IMR-90 (cell line): ENCODE measurements at regions not wholly inside any gene's neighbourhood (a gene's known extent, or its start where the extent isn't known, plus 50 kb on each side); places are given as distances from the start of the nearest gene placed in this dataset.

Experiments
- ATAC-seq: fragments of 200-7000 bp; cut with Tn5 transposase; 2 replicates; pipeline ENCODE4 v1.9.1; 2020; ENCODE audit warnings: low read depth, mild to moderate bottlenecking, moderate library complexity
- BruUV-seq: library from RNA; stranded (reverse); fragments of 400-500 nt; replicated peaks from 2 replicates; lab custom pipeline; 2021; lab: Mats Ljungman, UMichigan
- CTCF ChIA-PET: fragments of 300-600 bp; formaldehyde crosslinking; extraction: SDS; loops from one replicate; lab custom pipeline; 2021; ENCODE audit warnings: antibody characterized with exemption; lab: Yijun Ruan, JAX
- POLR2A ChIA-PET: fragments of 300-600 bp; sonication (Branson Sonifier 250); formaldehyde crosslinking; loops from one replicate; lab custom pipeline; 2022; ENCODE audit warnings: antibody characterized with exemption; ENCODE audit not compliant: unreplicated experiment; lab: Charles Lee
- DNase-seq: peaks from one replicate; pipeline ENCODE4 v3.0.0; 2013
- H2AFZ ChIP-seq: replicated peaks from 2 replicates; pipeline ENCODE3; 2013; ENCODE audit warnings: low read length, mild to moderate bottlenecking; ENCODE audit not compliant: poor library complexity
- H2AK5ac ChIP-seq: 2 replicates; pipeline ENCODE4 v1.6.1; 2013; ENCODE audit warnings: low read depth, low read length, inconsistent platforms
- H2AK9ac ChIP-seq: replicated peaks from 2 replicates; pipeline ENCODE3; 2013; ENCODE audit warnings: mild to moderate bottlenecking, low read depth, low read length, moderate library complexity; ENCODE audit not compliant: poor library complexity
- H2BK120ac ChIP-seq: 2 replicates; pipeline ENCODE4 v1.6.1; 2013; ENCODE audit warnings: low read depth, low read length, inconsistent platforms
- H2BK15ac ChIP-seq: 3 replicates; pipeline ENCODE4 v1.6.1; 2013; ENCODE audit warnings: low read depth, low read length, inconsistent platforms
- H2BK20ac ChIP-seq: 2 replicates; pipeline ENCODE4 v1.6.1; 2013; ENCODE audit warnings: low read depth, mild to moderate bottlenecking, inconsistent platforms, low read length, moderate library complexity
- H2BK5ac ChIP-seq: 2 replicates; pipeline ENCODE4 v1.6.1; 2013; ENCODE audit warnings: mild to moderate bottlenecking, low read depth, low read length, inconsistent platforms; ENCODE audit not compliant: poor library complexity, severe bottlenecking
- H3K14ac ChIP-seq: replicated peaks from 2 replicates; pipeline ENCODE4 v1.6.1; 2013; ENCODE audit warnings: low read depth, low read length, inconsistent platforms
- H3K18ac ChIP-seq: 2 replicates; pipeline ENCODE4 v1.6.1; 2013; ENCODE audit warnings: low read depth, low read length, control low read depth
- H3K23ac ChIP-seq: 2 replicates; pipeline ENCODE4 v1.6.1; 2013; ENCODE audit warnings: low read depth, low read length, inconsistent platforms
- H3K27ac ChIP-seq: 2 replicates; pipeline ENCODE4 v1.5.1; 2013; ENCODE audit warnings: mild to moderate bottlenecking, control low read depth, low read length; ENCODE audit not compliant: insufficient read depth
- H3K27me3 ChIP-seq: 2 replicates; pipeline ENCODE4 v1.6.1; 2013; ENCODE audit warnings: low read length; ENCODE audit not compliant: control insufficient read depth, insufficient read depth
- H3K36me3 ChIP-seq: 2 replicates; pipeline ENCODE4 v1.6.1; 2013; ENCODE audit warnings: low read length, mixed read lengths; ENCODE audit not compliant: control insufficient read depth, insufficient read depth
- H3K4ac ChIP-seq: 2 replicates; pipeline ENCODE4 v1.6.1; 2013; ENCODE audit warnings: low read depth, low read length, inconsistent platforms
- H3K4me1 ChIP-seq: 2 replicates; pipeline ENCODE4 v1.6.1; 2013; ENCODE audit warnings: low read length, mixed read lengths; ENCODE audit not compliant: control insufficient read depth, insufficient read depth
- H3K4me2 ChIP-seq: 2 replicates; pipeline ENCODE4 v1.6.1; 2013; ENCODE audit warnings: low read depth, mild to moderate bottlenecking, control low read depth, low read length, moderate library complexity
- H3K4me3 ChIP-seq: 2 replicates; pipeline ENCODE4 v1.5.1; 2013; ENCODE audit warnings: low read depth, mild to moderate bottlenecking, control low read depth, low read length, moderate library complexity; ENCODE audit not compliant: insufficient read depth
- H3K56ac ChIP-seq: 2 replicates; pipeline ENCODE4 v1.6.1; 2013; ENCODE audit warnings: low read length, inconsistent platforms; ENCODE audit not compliant: insufficient read depth; ENCODE audit errors: extremely low read depth
- H3K79me1 ChIP-seq, 2 experiments: 2 replicates each; pipeline ENCODE4 v1.6.1; 2013; ENCODE audit warnings: low read length in 2 of 2, inconsistent platforms in 1 of 2, low read depth in 1 of 2
- H3K9ac ChIP-seq: 2 replicates; pipeline ENCODE4 v1.6.1; 2013; ENCODE audit warnings: low read depth, low read length, control low read depth
- H3K9me1 ChIP-seq: 2 replicates; pipeline ENCODE4 v1.6.1; 2013; ENCODE audit warnings: low read length, inconsistent platforms; ENCODE audit not compliant: insufficient read depth
- H3K9me3 ChIP-seq: 2 replicates; pipeline ENCODE4 v1.6.1; 2013; ENCODE audit warnings: low read length; ENCODE audit not compliant: control insufficient read depth, insufficient read depth
- H4K20me1 ChIP-seq: 2 replicates; pipeline ENCODE4 v1.6.1; 2013; ENCODE audit warnings: low read length, inconsistent platforms; ENCODE audit not compliant: insufficient read depth
- H4K5ac ChIP-seq: 2 replicates; pipeline ENCODE4 v1.6.1; 2013; ENCODE audit warnings: mild to moderate bottlenecking, low read depth, low read length, control low read depth
- H4K8ac ChIP-seq, 2 experiments: 2 replicates each; pipeline ENCODE4 v1.6.1; 2013; ENCODE audit warnings: low read depth in 2 of 2, low read length in 2 of 2, control low read depth in 1 of 2, inconsistent platforms in 1 of 2
- H4K91ac ChIP-seq: 2 replicates; pipeline ENCODE4 v1.6.1; 2013; ENCODE audit warnings: low read depth, low read length, inconsistent platforms; ENCODE audit not compliant: insufficient read depth
- BHLHE40 ChIP-seq: fragments of 150-350 bp; IDR thresholded peaks from 2 replicates; pipeline ENCODE4 v1.6.1; 2016; ENCODE audit warnings: mild to moderate bottlenecking, low read depth, low read length
- CEBPB ChIP-seq: IDR thresholded peaks from 2 replicates; pipeline ENCODE4 v1.6.1; 2012; ENCODE audit warnings: low read depth, low read length, improper control_type of control experiment
- CHD1 ChIP-seq: IDR thresholded peaks from 2 replicates; pipeline ENCODE4 v1.6.1; 2012; ENCODE audit warnings: low read depth, low read length, improper control_type of control experiment
- CTCF ChIP-seq: conservative IDR thresholded peaks from 2 replicates; pipeline ENCODE4 v1.5.1; 2012; ENCODE audit warnings: mild to moderate bottlenecking, low read depth, low read length, improper control_type of control experiment
- ELK1 ChIP-seq: fragments of 150-350 bp; IDR thresholded peaks from 2 replicates; pipeline ENCODE4 v1.6.1; 2016; ENCODE audit warnings: low read depth, mild to moderate bottlenecking, low read length, moderate library complexity, borderline replicate concordance
- FOS ChIP-seq: fragments of 150-350 bp; IDR thresholded peaks from 2 replicates; pipeline ENCODE4 v1.6.1; 2016; ENCODE audit warnings: low read depth, low read length
- MAFK ChIP-seq: IDR thresholded peaks from 2 replicates; pipeline ENCODE4 v1.6.1; 2012; ENCODE audit warnings: low read depth, low read length, improper control_type of control experiment
- MAZ ChIP-seq: IDR thresholded peaks from 2 replicates; pipeline ENCODE4 v1.6.1; 2012; ENCODE audit warnings: low read depth, mild to moderate bottlenecking, low read length, improper control_type of control experiment, moderate library complexity, borderline replicate concordance
- MXI1 ChIP-seq: IDR thresholded peaks from 2 replicates; pipeline ENCODE4 v1.6.1; 2012; ENCODE audit warnings: low read depth, mild to moderate bottlenecking, low read length, moderate library complexity, borderline replicate concordance
- NFE2L2 ChIP-seq: fragments of 150-350 bp; IDR thresholded peaks from 2 replicates; pipeline ENCODE4 v1.6.1; 2016; ENCODE audit warnings: low read depth, mild to moderate bottlenecking, low read length
- POLR2A ChIP-seq: IDR thresholded peaks from 2 replicates; pipeline ENCODE4 v1.6.1; 2012; ENCODE audit warnings: mild to moderate bottlenecking, low read depth, low read length
- RAD21 ChIP-seq: IDR thresholded peaks from 2 replicates; pipeline ENCODE4 v1.6.1; 2012; ENCODE audit warnings: low read length, improper control_type of control experiment
- RCOR1 ChIP-seq: IDR thresholded peaks from 2 replicates; pipeline ENCODE4 v1.6.1; 2012; ENCODE audit warnings: mild to moderate bottlenecking, low read length, improper control_type of control experiment; ENCODE audit not compliant: insufficient replicate concordance
- RFX5 ChIP-seq: IDR thresholded peaks from 2 replicates; pipeline ENCODE4 v1.8.0; 2012; ENCODE audit warnings: low read depth, mild to moderate bottlenecking, low read length, moderate library complexity
- SMC3 ChIP-seq: fragments of 150-350 bp; IDR thresholded peaks from 2 replicates; pipeline ENCODE4 v1.6.1; 2016; ENCODE audit warnings: low read depth, mild to moderate bottlenecking, antibody characterized with exemption, low read length, moderate library complexity
- USF2 ChIP-seq: fragments of 150-350 bp; IDR thresholded peaks from 2 replicates; pipeline ENCODE4 v1.6.1; 2017; ENCODE audit warnings: mild to moderate bottlenecking, antibody characterized with exemption, low read length, low read depth
- dilution Hi-C: fragments of 300-500 bp; cut with HindIII; formaldehyde crosslinking; loops from one replicate; pipeline ENCODE4 v1.14.3; 2018; ENCODE audit warnings: low sequenced_read_pairs; ENCODE audit not compliant: unreplicated experiment
- in situ Hi-C: fragments of 300-500 bp; cut with MboI; formaldehyde crosslinking; loops from 3 replicates; pipeline ENCODE4 v1.14.3; 2019; ENCODE audit warnings: low sequenced_read_pairs, inconsistent platforms, mixed read lengths
- intact Hi-C: fragments of 100-400 bp; cut with micrococcal nuclease; formaldehyde crosslinking; loops from 2 replicates; pipeline ENCODE4 v1.10.0; 2022

- intact Hi-C loops: no loop called here
- POLR2A ChIA-PET: no interaction called here
- no peak overlapping the region for H2BK20ac ChIP-seq
These were observed 630.7 kb upstream of the GRM3 start for GRCh38 chr7:86012971-86013370.

More at GRCh38 chr7:86012971-86013370, 630.7 kb upstream of the GRM3 start:
- Histone ChIP-seq H2AK9ac (no peak overlapping the region), H3K9ac (no peak overlapping the region), H3K27me3 (no peaks in the 10 kb centered on the region), H3K4me2 (no peak overlapping the region), H3K79me1 (no peaks in the 10 kb centered on the region), H3K27ac (no peak overlapping the region), H3K4me1 (no peaks in the 10 kb centered on the region), H3K23ac (no peak overlapping the region), H3K18ac (no peak overlapping the region), H2AFZ (no peak overlapping the region), H3K4ac (no peak overlapping the region), H4K91ac (no peak overlapping the region), H2BK120ac (no peak overlapping the region), H3K36me3 (no peaks in the 10 kb centered on the region), H3K14ac (no peak overlapping the region), H3K56ac (no peak overlapping the region), H4K20me1 (no peaks in the 10 kb centered on the region), H2AK5ac (no peak overlapping the region), H3K9me1 (no peaks in the 10 kb centered on the region), H3K4me3 (no peak overlapping the region), H2BK15ac (no peak overlapping the region), H2BK5ac (no peak overlapping the region), H3K9me3 (0 out of 2 replicates have a peak, but pooled peaks cover 1% of the 10 kb centered on the region), H4K8ac (no peak overlapping the region), H4K5ac (no peak overlapping the region)
- in situ Hi-C loops (no loop called here), dilution Hi-C loops (no loop called here)
- no peak for ATAC-seq
- no TSS peak for BruUV-seq
- TF ChIP-seq BHLHE40: no peak
- no peak for TF ChIP-seq NFE2L2
- TF ChIP-seq SMC3: no peak
- TF ChIP-seq RCOR1: no peak
- no peak for TF ChIP-seq MXI1
- TF ChIP-seq ELK1: no peak
- no peak for TF ChIP-seq CEBPB
- no peak for TF ChIP-seq MAFK
- TF ChIP-seq USF2: no peak
- TF ChIP-seq CHD1: no peak
- no peak for TF ChIP-seq MAZ
- TF ChIP-seq RAD21: no peak
- no peak for TF ChIP-seq CTCF
- no peak for TF ChIP-seq POLR2A
- TF ChIP-seq FOS: no peak
- TF ChIP-seq RFX5: no peak
- CTCF ChIA-PET: no interaction called here
- DNase-seq: no peak
